Stimulated activated CD8-positive, alpha-beta memory T cell treated with anti-CD3 and anti-CD28 coated beads, Interleukin-7, amount 100 ng/mL, for 1 hour (primary cell): ENCODE measurements at regions not wholly inside any gene's neighbourhood (a gene's known extent, or its start where the extent isn't known, plus 50 kb on each side); places are given as distances from the start of the nearest gene placed in this dataset.
"Not testable (repeated sequence)": the region's sequence is repeated elsewhere in the genome, so short reads cannot be mapped to it uniquely, and the experiment has no call there.

ENCODE experiments used
- DNase-seq, 2 donors: peaks; one replicate each; pipeline ENCODE4 v3.0.0-alpha.2; 2020; ENCODE audit warnings: low read depth in 2 of 2

DNA sequence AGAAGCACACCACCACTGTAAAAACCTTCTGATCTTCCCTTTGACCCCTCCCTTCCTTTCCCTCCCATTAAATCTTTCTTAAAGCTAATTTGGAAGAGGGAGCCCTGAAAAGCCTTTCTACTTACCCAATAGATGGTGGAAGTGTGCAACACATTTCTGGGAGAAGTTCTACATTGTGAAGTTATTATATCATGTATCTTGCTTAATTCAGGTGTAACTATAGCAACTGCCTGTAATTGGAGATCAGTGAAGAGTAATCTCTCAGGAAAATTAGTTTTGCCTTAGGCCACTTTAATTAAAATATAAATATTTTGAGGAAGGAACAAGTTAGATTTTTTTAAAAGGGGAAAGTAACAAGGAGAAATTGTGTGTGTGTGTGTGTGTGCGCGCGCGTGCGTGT, 266.0 kb downstream of the SH3BP4 start:
- no peak for DNase-seq

DNA sequence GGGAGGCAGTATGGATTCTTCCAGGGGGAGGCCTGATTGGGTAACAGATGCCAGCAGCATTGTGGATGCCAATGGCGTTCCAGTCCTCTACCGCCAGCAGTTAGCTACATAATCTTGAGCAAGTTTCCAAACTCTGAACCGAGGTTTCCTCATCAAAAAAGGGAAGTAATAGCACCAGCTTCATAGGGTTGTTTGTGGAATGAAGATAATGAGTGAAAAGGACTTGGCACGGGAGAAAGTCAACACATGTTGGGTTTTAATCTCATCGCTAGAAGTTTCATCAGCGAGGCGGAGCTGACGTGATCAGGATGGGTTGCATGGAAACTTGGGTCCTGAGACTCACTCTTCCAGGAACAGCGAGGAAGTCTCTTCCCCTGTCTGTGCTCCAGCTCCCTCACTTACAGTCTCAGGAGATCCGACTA, 266.7 kb downstream of the SH3BP4 start:
- DNase-seq, result no peak

DNA sequence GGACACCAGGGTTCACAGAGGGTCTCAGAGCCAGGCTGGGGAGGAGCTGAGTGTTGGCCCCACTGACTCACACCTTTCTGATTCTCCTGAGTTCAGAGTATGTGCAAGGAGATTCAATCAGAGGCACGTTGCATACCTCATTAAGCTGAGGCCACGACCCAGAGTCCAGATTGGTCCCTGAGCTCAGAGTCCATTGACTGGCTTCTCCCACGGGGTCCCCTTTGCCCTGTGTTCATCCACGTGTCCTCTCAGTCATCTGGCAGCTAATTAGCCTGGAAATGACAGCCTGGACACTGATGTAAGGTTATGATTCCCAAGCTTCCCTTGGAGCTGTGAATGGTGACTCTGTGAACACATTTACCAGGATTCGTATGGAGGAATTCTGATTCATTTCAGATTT, 267.2 kb downstream of the SH3BP4 start:
- no peak for DNase-seq

DNA sequence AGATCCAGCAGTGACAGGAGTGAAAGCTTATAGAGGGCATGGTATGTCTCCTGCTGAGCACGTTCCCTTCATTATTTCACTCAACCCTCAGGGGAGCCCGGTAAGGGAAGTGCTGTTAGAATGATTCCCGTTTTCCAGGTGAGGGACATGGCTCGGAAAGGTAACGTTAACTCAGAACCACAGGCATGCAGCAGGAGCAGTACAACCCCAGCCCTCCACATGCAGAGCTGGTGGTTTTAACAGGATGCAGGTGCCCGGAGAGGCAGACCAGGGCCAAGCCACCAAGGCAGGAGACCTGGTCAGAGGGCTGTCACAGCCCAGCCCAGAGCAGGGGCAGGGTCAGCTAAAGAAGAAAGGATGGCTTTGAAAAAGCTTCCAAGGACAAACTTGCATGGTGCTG, 268.5 kb downstream of the SH3BP4 start:
- no peak for DNase-seq

DNA sequence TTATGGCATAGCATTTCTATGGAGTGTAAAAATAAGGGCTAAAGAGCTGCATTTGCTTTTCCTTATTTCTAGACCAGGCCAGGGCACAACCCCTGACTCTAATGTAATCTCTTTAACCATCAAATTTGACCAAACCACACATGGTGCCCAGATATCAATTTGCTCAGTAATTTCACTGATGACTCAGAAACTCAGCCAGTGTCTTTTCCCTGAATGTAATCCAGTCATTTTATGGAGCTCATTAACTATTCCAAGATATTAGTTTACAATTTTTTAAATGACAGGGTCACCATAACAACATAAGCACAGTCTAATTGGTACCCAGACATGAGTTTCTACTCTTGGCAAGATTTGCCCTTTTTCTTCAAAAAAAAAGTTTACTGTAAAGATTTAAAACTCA, 270.8 kb upstream of the AGAP1 start:
- no peak for DNase-seq

DNA sequence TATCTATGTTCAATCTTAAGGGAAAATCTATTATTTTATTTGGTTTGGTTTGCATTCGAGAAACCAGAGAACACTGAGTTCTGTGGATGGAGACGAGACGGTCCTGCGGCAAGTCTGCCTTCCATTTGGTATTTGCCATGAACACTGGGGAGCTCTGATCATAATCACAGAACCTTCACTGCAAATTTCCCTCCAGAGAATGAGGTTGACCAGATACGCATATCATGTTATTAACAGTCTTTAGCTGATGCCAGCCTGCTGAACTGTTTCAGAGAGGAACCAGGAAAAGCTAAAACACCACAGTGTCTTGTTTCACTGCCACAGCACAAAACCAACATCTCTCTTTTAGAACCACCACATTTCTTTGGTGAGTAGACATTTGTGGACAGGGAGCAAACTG, 269.4 kb upstream of the AGAP1 start:
- DNase-seq, result no peak

DNA sequence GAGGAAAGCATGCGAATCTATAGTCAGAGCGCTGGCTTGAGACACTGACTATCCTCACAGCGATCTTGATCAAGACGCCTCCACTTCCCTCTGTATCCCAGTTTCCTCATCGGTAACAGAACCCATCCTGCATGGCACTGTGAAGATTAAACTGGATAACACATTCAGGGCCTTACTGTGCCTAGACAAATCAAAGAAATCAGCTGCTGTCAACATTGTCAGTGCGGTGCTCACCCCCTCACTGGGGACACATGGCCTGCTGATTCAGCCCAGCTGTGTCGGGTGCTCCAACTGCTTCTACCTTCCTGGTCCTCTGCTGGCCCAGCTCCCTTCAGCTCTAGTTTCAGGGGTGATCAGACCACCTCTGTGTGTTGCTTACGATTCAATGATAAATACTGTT, 268.6 kb upstream of the AGAP1 start:
- no peak for DNase-seq

DNA sequence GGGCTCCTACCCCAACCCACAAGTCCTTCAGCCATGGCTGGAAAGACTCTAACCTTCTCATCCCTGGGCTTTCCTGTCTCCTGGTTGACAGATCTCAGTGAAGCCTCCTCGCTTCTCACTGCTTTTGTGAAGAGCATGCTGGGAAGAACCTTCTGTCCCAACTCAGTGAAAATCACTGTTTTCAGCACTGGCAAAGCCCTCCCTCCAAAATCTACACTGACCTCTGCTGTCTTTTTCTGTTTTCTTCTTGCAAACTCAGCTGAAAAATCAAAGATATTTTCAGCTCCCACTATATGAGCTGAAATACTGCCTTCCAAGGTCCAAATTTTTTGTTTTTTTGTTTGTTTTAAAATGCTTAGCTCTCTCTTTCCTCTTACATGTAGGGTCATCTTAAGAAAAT, 266.3 kb upstream of the AGAP1 start:
- no peak for DNase-seq

DNA sequence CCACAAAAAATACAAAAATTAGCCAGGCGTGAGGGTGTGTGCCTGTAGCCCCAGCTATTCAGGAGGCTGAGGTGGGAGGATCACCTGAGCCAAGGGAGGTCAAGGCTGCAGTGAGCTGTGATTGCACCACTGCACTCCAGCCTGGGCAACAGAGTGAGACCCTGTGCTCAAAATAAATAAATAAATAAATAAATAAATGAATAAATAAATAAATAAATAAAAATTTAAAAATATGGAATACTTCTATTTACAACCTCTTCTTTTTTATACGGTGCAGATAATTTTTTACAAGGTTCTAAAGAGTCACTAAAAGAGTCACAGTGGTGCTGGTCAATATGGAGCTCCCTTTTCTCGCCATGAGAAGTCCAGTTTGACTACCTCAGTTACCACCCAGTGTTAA, 265.4 kb upstream of the AGAP1 start:
- not testable (repeated sequence) for DNase-seq

DNA sequence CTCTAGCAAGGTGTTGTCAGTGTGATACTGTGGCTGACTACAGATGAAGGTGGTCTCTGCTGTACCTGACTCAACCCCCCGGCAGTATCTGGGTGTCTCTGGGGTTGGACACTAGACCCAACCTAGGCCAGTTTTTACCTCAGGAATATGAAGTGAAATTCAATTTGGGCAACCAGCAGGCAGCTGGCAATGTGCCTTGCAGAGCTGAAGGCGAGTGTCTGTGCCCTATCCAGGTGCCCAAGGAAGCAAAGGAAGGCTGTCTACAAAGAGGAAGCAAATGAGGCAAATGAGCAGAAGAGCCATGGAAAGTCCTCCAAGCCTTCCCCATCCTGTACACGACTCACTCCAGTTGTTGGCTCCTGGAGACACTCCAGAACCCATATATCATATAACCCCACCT, 264.6 kb upstream of the AGAP1 start:
- DNase-seq, result no peak

DNA sequence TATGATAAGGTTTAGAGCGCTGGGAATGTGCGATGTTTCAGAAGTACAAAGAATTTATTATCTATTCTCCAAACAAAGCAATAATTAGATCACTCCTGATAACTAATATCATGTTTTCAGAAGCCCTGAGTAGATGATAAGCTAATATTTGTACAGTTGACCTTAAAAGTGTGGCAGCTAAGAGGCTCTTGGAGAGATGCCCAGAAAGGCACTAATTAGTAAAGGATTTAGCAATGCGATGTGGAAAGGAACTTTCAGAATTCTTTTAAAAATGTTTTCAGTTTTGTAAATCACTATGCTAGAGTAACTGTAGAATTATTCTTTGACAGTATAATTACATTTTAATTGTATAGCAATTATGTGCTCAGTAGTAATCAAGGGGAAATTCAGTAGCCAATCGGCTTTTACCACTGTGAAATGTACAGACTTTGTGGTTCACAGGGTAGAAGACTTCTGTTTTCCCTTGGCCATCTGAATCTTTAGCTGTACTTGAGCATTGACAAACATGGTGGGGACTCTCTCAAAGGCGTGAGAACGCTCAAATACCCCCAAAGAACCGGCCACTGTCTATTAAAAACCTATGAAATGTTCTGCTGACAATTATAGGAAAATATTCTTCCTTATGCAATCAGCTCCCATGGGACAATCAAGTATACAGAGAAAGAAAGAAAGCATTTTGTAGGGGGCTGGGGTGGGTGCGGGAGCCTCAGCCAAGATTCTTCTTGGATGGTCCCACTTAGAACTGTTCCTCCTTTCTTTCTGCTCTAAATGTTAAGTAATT, 262.8 kb upstream of the AGAP1 start:
- no peak for DNase-seq

DNA sequence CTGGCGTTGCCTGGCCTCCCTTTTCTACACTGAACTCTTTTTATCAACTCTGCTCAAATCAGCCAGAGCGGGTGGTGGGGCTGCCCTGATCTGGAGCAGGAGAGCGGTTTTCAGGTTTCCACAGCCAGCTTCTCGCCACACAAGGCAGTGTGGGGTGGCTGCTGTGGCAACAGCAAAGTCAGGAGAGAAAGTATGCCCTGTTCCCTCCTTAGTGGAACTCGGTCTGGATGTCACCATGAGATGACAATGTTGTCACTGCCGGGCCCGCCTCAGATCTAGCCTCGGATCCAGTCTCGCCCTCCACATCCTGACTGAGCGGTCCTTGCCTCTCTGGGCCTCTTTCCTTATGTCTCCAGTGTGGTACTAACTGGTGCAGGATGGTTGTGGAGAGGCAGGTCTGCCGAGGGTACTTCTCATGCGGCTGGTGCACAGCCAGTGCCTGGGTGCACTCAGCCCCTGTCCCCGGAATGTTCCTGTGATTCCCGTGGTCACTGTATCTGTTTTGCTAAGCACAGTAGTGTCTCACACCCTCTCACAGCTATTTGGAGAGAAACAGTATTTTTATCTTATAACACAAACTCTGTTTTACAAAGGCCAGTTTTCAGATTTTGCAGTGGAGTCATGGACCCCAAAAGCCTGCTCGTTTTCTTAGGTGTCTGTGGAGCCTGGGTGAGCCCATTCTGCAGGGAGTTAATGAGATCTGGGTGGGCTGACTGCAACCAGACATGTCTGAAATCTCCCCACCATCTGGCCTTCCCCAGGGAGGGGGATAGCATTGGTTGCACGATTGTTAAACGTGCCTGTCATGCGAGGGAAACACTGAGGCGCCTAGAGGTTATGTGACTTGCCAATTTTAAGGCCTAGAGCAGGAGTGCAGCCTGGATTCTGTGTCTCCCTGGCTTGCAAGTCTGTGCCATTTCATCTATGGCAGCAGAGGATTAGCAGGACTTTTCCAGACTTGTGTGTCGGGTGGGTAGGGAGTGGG, 261.1 kb upstream of the AGAP1 start:
- DNase-seq, result no peak

DNA sequence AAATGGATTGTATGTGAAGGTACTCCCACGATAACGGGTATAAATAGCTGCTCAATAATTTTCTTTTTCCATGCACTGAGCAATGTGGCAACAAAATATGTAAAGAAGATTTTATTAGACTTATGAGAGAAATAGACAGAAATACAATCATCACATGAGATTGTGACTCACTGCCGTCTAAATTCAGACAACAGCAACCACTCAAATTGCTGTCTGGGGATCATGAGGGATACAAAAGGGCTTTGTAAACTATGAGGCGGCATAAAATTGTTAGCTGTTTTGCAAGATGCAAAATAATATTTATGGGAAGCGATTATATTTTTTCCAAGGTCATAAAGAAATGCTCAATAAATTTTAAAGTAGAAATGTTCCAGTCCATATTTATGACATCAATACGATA, 259.1 kb upstream of the AGAP1 start:
- DNase-seq, result no peak

DNA sequence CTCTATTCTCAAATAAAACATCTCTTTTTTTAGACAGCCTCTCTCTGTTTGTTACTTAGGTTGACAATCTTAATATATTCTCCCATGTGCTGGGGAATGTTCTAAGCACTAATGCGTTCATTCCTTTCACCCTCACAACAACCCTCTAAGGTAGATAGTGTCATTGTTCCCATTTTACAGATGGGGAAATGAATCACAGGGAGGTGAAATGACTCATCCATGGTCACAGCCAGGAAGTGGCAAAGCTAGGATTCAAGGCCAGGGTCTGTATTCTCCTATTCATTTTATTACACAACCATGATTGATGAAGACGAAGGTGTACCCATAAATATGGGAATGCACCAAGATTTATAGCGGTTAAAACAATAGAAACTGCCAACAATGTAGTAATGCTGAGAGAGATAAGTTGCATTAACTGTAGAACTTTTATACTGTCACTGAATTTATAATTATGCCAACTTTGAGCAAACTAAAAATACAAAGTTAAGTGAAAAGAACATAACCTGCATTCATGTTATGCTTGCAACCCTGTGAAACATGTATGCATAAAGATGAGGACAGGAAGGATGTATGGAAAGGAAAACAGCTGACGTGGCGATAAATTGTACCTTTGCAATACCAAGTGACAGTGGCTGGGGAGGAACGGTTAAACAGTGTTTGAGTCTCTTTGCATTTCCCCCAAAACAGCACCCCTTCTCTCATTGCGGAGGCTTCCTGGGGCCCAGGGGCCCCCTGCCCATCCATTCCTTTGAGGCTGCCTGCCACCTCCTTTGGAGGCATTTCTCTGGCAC, 257.7 kb upstream of the AGAP1 start:
- DNase-seq, result no peak

DNA sequence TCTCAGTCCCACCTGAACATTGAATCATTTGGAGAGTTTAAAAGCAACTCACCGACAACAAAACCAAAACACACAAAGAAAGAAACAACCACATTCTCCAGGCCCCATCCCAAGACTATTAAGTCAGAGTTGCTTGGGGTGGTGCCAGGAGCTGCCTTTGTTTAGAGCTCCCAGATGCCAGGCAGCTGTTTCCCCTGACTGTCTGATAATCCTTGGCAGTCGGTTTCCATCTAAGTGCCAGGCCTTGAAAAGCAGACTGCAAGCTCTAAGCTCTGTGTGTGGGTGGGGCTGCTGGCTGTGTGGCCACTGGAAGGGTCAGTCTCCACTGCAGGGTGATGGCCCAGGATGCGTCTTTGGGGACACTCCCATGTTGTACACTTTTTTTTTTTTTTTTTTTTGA, 255.3 kb upstream of the AGAP1 start:
- no peak for DNase-seq

DNA sequence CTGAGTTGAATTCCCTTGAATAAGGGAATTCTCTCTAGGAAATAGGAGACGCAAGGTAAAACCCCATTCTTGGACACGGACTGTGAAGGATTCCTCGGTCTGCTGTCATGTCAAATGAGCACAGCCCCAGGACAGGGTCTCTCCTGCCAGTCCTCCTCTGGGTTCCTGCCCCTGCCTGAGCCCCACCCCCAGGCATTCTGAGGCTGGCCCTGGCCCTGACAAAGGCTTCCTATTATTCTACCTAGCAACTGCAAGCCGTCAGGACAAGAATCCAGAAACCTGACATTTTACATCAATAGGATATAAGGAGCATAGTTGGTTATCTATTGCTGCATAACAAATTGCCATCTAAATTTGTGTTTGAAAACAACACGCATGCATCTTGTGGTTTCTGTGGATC, 253.3 kb upstream of the AGAP1 start:
- DNase-seq, result no peak

DNA sequence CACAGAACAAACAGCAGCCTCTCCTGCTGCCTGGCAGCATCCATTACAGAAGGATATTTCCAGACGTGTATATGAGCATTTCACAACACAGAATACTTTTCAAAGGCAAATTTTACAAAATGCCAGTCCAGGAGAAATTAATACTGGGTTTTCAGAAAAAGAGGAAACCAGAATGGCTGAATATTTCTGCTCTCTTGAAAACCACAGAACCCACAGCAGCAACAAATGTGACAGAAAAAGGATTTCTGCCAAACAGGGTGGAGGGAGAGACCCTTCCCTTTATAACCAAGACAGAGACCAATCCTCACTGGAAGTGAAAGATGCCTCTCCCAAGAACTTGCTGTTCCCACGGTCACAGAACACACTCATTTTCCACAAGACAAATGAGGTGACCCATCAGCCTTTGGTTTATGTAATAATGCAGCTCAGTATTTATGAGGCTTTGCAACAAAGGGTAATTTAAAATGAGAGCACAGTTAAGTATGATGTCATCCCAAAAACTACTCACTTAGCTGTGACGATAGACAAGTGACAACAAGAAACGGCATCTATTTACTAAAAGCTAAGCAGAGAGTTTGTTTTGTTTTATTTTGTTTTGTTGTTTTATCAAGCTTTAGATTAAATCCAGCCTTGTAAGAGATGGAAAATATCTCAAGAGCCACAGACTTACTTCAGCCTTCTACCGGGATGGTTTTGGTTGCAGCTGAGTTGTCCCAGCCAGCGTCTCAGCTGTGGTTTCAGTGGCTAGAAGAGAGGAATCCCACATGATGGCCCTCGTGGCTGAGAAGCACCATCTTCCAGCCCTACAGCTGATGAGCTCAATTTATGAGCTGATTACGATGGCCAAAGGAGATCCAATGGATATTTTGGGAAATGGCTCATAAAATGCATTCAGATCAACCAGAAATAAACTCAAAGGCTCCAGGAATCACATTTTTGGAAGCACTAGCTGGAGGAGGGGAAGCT, 249.3 kb upstream of the AGAP1 start:
- DNase-seq, result no peak

DNA sequence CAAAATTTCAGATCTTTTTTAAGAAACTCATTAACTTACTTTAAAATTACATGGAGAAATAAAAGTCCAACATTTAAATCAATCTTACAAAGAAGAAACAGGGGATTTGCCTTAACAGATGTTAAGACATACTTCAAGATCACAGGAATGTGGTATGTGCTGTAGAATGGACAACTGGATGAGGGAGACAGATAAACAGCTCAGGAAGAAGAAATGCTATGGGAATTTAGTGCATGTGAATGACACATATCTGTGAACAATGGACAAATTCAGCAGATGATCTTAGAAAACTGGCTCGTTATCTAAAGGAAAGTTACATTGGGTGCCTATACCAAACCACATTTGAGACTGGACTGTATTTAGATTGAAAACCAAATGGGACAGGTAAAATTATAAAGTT, 246.8 kb upstream of the AGAP1 start:
- no peak for DNase-seq

DNA sequence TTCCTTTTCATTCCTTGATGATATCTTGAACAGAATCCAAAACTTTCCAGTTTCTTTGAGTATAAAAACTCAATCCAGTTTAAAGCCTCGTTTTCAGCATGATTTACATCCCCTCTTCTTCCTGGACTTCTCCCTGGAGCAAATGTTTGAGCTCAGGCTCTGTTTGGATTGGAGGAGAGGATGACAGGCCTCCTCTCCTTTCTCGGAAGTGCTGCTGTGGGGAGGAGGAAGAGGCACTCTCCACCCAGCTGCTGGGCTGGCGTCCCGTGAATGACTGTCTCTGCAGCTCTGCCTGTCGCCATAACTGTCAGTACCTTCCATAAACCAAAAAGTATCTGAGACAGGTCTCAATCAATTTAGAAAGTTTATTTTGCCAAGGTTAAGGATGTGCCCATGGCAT, 238.2 kb upstream of the AGAP1 start:
- no peak for DNase-seq

DNA sequence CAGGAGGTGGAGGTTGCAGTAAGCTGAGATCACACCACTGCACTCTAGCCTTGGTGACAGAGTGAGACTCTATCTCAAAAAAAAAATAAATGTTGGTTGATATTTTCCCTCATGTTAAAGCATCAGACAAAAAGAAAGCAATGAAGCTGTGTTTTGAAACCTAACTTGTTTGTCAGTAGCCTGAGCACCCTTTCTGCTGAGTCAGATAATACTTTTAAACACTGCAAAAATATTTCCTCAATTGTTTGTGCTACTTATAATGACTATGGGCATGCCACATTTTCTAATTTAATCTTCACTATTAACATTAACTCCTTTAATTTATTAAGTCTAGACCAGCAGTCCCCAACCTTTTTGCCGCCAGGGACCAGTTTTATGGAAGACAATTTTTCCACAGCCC, 236.3 kb upstream of the AGAP1 start:
- no peak for DNase-seq

DNA sequence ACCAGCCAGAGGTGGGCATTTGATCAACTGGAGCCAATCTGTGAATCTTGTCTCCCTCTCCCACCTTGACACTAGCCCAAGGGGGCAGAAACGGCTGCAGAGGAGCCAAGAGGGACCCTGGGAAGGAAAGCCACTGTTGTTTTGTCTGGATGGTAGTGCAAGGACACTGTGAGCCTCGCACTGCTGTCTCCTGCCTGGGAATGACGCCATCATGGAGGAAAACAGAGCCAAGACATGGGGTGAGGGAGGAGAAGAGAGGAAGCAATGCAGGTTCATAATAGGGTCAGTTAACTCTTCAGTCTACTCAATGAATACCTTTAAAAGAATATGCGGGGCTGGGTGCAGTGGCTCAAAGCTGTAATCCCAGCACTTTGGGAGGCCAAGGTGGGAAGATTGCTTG, 231.1 kb upstream of the AGAP1 start:
- no peak for DNase-seq
